ENCODE measurements at regions not wholly inside any gene's neighbourhood (a gene's known extent, or its start where the extent isn't known, plus 50 kb on each side); places are given as distances from the start of the nearest gene placed in this dataset.

- Histone ChIP-seq H3K4me2 (no peak overlapping the region), H4K20me1 (ENCODE audit: insufficient read depth) (no peaks in the 10 kb centered on the region), H3K27ac (no peak overlapping the region), H3K9me2 (ENCODE audit: insufficient read depth) (no peaks in the 10 kb centered on the region), H3F3A (ENCODE audit: insufficient read depth, low read depth) (no peaks in the 10 kb centered on the region), H3K79me2 (ENCODE audit: low read depth) (no peaks in the 10 kb centered on the region), H3K27me3 (ENCODE audit: insufficient read depth, low read depth) (no peaks in the 10 kb centered on the region), H2AFZ (no peak overlapping the region), H3K9me3 (ENCODE audit: insufficient read depth, low read depth) (no peaks in the 10 kb centered on the region), H3K36me3 (ENCODE audit: low read depth) (no peaks in the 10 kb centered on the region), H3K4me1 (replicated peaks; ENCODE audit: insufficient read depth) (no peaks in the 10 kb centered on the region), H3K4me3 (no peak overlapping the region)
- ChIA-PET POLR2A (ENCODE audit: unreplicated experiment) (no interaction called here), CTCF (no interaction called here)
- DNase-seq: no peak
- no TSS peak for BruUV-seq (replicated peaks)
- TF ChIP-seq EZH2 (IDR thresholded peaks at IDR 0.05; ENCODE audit: low read depth) (no peak), CTCF (conservative IDR thresholded peaks at IDR 0.05) (no peak)
- intact Hi-C loops (cut with micrococcal nuclease; ENCODE audit: unreplicated experiment): no loop called here
Observed at GRCh38 chr6:146923205-146923833, 280.9 kb upstream of the STXBP5 start.

- no peak for TF ChIP-seq EZH2 (IDR thresholded peaks at IDR 0.05; ENCODE audit: low read depth)
- no peak for TF ChIP-seq CTCF (conservative IDR thresholded peaks at IDR 0.05)
- intact Hi-C loops (cut with micrococcal nuclease; ENCODE audit: unreplicated experiment): no loop called here
- Histone ChIP-seq H2AFZ (no peak overlapping the region), H3F3A (ENCODE audit: insufficient read depth, low read depth) (no peaks in the 10 kb centered on the region), H4K20me1 (ENCODE audit: insufficient read depth) (no peaks in the 10 kb centered on the region), H3K4me2 (no peak overlapping the region), H3K27me3 (ENCODE audit: insufficient read depth, low read depth) (no peaks in the 10 kb centered on the region), H3K9me3 (ENCODE audit: insufficient read depth, low read depth) (no peaks in the 10 kb centered on the region), H3K4me3 (no peak overlapping the region), H3K79me2 (ENCODE audit: low read depth) (no peaks in the 10 kb centered on the region), H3K36me3 (ENCODE audit: low read depth) (no peaks in the 10 kb centered on the region), H3K27ac (no peak overlapping the region), H3K4me1 (replicated peaks; ENCODE audit: insufficient read depth) (no peaks in the 10 kb centered on the region), H3K9me2 (ENCODE audit: insufficient read depth) (no peaks in the 10 kb centered on the region)
- DNase-seq: no peak
- ChIA-PET POLR2A (ENCODE audit: unreplicated experiment) (no interaction called here), CTCF (no interaction called here)
- no TSS peak for BruUV-seq (replicated peaks)
Observed at GRCh38 chr6:146925846-146926245, 278.4 kb upstream of the STXBP5 start.

- H3K79me2 ChIP-seq (ENCODE audit: low read depth): no peaks in the 10 kb centered on the region
- no peak overlapping the region for H2AFZ ChIP-seq
- no peaks in the 10 kb centered on the region for H3K4me1 ChIP-seq (replicated peaks; ENCODE audit: insufficient read depth)
- BruUV-seq (replicated peaks): no TSS peak
- H3F3A ChIP-seq (ENCODE audit: insufficient read depth, low read depth): no peaks in the 10 kb centered on the region
- H3K9me3 ChIP-seq (ENCODE audit: insufficient read depth, low read depth): no peaks in the 10 kb centered on the region
- no peak for DNase-seq
- no peak overlapping the region for H3K4me3 ChIP-seq
- H3K27me3 ChIP-seq (ENCODE audit: insufficient read depth, low read depth): no peaks in the 10 kb centered on the region
- no peak for TF ChIP-seq EZH2 (IDR thresholded peaks at IDR 0.05; ENCODE audit: low read depth)
- no peak for TF ChIP-seq CTCF (conservative IDR thresholded peaks at IDR 0.05)
- no peaks in the 10 kb centered on the region for H3K9me2 ChIP-seq (ENCODE audit: insufficient read depth)
- no peaks in the 10 kb centered on the region for H4K20me1 ChIP-seq (ENCODE audit: insufficient read depth)
- CTCF ChIA-PET: no interaction called here
- POLR2A ChIA-PET (ENCODE audit: unreplicated experiment): no interaction called here
- no peaks in the 10 kb centered on the region for H3K36me3 ChIP-seq (ENCODE audit: low read depth)
- intact Hi-C loops (cut with micrococcal nuclease; ENCODE audit: unreplicated experiment): loop anchor here (2.0 kb wide), 1 partner anchor 70 kb away; no protein-coding TSS in a partner anchor
- no peak overlapping the region for H3K27ac ChIP-seq
- H3K4me2 ChIP-seq: no peak overlapping the region
Observed at GRCh38 chr6:146928503-146928902, 275.7 kb upstream of the STXBP5 start.
